Skeletal muscle cell (primary cell): ENCODE measurements at regions not wholly inside any gene's neighbourhood (a gene's known extent, or its start where the extent isn't known, plus 50 kb on each side); places are given as distances from the start of the nearest gene placed in this dataset.

Experiments used
- DNase-seq: peaks from one replicate; pipeline ENCODE4 v3.0.0-alpha.2; 2010; ENCODE audit warnings: low read depth
- H3K4me3 ChIP-seq: 2 replicates; pipeline ENCODE4 v1.5.1; 2011; ENCODE audit warnings: low read depth, mild to moderate bottlenecking, control low read depth, low read length, moderate library complexity

DNA sequence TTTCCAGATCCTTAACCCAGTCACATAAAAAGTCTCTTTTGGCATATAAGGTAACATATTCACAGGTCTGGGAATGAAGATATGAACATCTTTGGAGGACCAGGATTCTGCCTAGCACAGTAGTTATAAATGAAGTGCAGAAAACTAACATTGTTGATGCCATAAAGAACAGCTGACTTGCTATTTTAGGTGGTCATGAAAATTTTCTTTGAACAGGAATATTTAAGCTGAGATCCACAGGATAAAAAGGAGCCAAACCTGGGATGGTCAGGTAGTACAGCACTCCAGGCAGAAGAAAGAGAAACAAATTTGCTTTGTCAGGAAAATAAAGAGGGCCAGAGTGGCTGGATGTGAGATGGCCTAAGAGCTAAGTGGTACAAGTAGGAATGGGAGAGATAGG, 80.0 kb downstream of the CENPW start:
- DNase-seq: no peak
- no peak overlapping the region for H3K4me3 ChIP-seq

DNA sequence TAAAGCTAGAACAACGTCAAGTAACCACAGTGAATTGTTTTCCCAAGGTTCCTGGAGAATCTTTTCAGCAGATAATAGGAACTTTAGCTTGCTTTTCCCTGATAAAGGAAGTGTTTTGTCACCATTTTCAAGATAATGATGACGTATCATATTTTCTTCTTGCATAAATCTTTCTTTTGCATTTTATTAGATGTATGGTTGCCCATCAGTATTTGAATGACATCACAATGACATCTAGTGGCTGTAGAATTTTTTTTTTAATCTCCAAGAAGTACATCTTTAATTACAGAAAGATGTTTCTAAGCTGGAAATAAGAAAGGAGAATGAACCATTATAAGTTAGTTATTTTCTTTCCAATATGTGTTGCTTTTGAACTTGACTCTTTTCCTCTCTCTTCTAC, 83.0 kb downstream of the CENPW start:
- no peak for DNase-seq
- no peak overlapping the region for H3K4me3 ChIP-seq

DNA sequence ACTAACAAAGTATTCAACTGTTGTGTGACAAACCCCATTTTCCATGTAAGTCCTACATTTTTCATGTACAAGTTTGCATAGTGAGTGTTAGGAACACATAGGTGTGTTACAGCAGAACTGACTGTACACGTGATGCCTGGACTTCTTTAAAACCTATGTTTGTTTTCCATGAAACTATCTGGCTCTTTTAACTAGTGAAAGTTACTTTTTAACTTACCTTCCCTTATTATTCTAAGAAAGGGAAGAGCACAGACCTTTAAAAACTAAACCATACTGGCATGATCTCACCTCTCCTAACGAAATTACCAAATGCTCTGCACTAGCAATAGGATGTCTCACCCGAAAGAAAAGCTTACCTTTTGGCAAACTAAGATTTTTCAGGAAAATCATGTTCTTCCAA, 87.8 kb downstream of the CENPW start:
- H3K4me3 ChIP-seq: no peak overlapping the region
- DNase-seq: no peak

DNA sequence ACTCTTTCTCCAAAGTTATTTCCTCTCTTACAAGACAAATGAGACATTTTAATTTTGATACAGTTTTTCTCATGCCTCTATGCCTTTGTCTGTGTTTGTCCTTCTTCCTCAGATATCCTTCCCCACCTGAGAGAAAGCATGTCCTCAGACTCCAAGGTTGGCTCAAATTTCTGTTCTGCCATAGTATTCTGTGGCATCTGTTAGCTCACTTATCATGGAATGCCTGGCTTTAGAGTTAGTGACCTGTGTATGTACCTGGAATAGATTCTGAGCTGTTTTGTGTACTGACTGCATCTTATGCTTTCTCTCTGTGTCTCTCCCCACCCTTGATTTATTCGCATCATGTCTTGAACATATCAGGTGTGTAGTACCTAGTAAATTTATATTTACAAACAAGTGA, 90.0 kb downstream of the CENPW start:
- H3K4me3 ChIP-seq: no peak overlapping the region
- DNase-seq: no peak

DNA sequence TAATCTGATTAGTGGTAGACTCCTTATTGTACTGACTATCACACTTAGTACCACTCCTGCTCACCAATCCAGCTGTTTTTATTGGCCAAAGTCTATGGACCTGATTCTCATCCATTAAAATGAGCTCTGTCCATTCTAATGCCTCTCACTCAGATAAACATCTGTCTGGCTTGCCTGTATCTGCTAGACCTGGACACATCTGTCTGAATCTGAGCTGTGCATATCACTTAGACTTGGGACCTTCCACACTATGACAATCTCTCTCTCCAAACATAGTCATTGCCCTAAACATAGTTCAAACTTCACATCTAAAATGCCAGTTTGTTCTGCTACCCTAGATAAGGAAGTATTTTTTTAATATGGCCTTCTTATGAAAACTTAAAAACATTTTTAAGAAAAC, 92.6 kb downstream of the CENPW start:
- H3K4me3 ChIP-seq: no peak overlapping the region
- no peak for DNase-seq

DNA sequence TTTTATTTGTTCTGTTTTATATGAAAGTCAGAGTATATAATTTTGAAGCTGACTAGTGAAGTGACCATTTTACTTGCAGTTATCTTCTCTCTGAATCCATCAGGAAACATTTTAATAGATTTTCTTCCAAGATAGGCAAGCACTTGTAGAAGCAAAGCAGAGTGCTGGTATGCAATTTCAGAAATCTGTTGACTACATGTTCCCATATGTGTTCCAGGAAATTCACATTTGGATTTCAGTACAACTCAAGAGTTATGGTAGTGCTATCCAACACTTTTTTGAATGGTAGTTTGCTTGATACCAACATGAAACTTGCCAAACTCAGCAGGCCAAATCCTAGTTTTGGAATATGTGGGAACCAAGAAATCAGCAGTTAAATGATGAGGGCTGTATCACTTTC, 94.0 kb downstream of the CENPW start:
- H3K4me3 ChIP-seq: no peak overlapping the region
- DNase-seq: no peak

DNA sequence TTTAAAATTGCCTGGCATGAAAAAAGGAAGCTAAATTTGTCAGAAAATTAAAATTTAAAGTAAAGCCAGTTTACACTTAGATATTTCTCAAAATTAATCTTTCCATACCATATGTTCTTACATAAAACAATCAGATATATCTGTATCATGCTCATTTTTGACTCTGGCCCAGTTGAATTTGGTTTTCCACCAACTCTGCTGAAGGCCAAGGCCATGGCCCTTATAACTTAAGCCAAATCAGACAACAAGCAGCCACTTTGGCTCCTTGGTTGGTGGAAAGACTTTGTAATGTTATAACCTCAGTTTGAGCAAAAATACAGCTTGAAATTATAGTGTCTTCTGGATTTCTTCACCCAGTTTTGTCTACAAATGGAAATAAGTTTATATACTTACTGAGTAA, 97.3 kb downstream of the CENPW start:
- no peak for DNase-seq
- no peak overlapping the region for H3K4me3 ChIP-seq

DNA sequence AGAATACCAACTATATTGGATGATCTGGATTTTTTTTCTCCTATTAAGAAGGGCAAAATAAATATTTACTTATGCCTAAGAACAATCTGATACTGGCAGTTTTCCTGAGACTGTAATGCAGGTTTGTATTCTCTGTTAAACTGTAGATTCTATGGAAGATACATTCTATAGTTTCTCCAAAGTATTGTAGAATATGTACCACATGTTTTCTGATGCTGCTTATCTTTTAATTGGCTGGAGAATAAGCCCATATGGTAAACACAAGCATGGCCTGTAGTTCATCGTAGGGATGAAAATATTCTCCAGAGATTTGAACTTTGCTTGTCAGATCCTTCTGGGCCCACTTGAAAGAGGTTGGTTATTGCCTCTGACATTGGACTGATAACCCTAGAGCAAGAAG, 99.1 kb downstream of the CENPW start:
- no peak for DNase-seq
- no peak overlapping the region for H3K4me3 ChIP-seq

DNA sequence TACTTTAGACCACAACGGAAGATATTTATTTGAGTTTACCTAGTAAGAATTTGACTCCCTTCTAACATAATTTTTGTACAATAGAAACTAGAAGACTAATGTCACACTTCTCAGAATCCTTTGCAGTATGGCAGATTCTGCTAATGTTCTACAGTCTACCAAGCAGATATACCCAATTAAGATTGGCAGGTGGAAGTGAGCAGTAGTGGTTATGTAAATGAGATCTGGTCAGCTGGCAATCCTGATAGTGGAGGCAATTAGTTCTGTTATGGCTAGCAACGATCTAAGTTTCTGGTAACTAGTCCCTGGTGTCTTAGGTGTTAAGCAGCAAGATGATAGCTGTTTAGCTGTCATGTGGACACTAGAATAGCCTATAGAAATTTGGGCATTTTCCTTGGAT, 101.0 kb downstream of the CENPW start:
- no peak overlapping the region for H3K4me3 ChIP-seq
- DNase-seq: no peak

DNA sequence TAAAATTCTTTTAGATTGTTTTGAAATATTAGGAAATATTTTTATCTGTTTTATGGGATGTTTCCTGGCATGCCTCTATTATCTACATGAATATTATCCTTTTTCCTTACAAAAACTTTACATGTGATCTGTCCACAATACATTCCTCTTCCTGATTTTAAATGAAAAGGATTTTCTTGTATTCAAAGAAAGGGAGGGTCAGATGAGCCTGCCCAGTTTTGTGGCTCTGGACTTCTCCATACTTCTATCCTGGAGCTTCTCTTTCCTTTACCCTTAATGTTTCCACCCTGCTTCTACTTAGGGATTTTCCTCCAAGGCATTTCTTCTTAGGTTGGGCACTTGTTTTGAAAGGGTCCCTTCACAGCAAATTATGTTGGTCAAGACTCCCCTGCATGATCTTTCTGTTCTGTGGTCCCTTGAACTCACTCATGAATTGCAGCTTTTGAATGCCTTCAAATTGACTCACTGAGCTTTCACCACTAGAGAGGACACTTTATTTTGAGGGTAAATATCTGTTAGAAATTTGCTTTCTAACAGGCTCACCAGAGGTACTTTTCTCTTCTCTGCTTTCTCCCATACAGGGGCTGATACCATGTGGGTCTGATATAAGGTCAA, 104.9 kb downstream of the CENPW start:
- no peak overlapping the region for H3K4me3 ChIP-seq
- peak; percentile 43 for DNase-seq

DNA sequence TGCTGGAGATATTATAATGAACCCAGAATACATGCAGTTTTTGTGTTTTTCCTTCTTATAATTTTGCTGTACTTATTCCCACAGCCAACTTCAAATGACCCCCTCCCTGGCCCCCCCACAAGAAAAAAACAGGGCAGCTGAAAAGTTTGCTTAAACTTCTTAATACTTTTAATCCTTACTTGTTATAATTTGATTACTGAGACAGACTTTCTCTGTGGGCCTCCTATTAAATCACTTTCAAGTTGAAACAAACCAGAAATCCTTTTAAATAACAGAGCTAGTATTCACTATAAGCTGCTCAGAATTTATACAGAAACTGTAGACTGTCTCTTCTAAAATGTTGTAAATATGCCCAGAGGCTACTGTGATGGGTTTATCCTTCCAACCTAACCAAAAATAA, 106.3 kb downstream of the CENPW start:
- no peak overlapping the region for H3K4me3 ChIP-seq
- DNase-seq: no peak

DNA sequence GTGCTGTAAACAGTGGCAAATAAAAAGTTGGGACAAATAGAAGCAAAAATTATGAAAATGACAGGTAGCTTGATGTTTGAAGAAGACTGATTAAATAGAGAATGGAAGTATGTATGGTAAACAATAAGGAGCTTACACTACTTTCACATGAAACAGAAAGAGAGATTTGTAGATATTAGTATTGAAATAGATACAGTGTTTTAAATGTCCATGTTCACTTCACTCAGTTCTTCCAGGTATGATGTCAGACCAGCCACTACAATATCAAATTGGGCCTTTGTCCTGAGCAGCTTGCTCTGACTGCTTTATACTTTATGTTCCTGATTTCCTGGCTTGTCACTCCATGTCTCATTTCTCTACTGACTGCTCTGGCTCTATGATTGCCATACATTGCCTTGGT, 107.5 kb downstream of the CENPW start:
- H3K4me3 ChIP-seq: no peak overlapping the region
- no peak for DNase-seq

DNA sequence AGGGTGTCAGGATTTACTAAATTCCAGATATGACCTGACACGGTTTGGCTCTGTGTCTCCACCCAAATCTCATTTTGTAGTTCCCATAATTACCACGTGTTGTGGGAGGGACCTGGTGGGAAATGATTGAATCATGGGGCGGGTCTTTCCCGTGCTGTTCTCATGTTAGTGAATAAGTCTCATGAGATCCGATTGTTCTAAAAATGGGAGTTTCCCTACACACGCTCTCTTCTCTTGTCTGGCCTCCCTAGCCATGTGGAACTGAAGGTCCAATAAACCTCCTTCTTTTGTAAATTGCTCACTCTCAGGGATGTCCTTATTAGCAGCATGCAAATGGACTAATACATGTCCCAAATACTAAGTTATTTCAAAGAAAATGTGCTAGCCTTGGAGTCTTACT, 121.1 kb downstream of the CENPW start:
- H3K4me3 ChIP-seq: no peak overlapping the region
- DNase-seq: no peak

DNA sequence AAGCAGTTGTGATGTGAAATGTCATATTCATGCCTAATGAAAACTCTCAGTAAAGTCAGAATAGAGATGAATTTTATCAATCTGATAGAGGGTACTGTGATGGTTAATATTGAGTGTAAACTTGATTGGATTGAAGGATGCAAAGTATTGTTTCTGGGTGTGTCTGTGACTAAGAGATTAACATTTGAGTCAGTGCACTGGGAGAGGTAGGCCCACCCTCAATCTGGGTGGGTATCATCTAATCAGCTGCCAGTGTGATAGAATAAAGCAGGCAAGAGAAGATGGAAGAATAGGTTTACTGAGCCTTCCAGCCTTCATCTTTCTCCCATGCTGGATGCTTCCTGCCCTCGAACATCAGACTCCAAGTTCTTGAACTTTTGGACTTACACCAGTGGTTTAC, 124.3 kb downstream of the CENPW start:
- no peak overlapping the region for H3K4me3 ChIP-seq
- no peak for DNase-seq

DNA sequence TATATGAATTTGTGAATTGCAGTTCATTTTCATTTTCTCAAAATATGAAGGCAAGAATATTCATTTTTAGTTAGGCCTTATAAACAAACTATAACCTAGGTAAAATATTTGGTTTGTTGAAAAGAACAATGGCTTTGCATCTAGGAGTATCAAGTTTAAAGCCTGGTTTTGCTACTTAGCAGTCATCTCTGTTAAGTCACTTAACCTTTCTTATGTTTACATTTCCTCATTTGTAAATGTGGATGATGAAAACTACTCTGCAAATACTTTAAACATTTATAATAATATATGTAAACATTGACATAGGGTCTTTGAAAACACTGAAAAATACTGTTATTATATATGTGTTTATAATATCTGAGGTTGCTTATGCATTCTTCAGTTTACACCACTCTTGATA, 135.5 kb downstream of the CENPW start:
- H3K4me3 ChIP-seq: no peak overlapping the region
- no peak for DNase-seq

DNA sequence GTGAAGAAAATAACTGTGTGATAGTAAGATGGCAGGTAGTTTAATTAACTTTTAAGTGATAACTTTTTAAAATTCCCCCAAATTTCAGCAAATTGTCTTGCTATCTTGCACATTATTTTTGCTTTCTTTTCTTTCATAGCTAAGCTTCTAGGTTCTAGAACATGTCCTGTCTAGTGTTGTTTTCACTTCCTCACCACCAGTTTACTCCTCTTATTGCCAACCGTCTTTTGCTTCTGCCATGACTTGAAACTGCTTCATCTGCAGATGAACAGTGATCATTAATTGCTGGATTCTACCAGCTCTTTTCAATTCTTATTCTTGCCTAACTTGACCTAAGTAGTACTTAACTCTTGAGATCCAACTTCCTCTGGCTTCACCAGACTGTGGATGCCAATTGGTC, 137.8 kb downstream of the CENPW start:
- no peak overlapping the region for H3K4me3 ChIP-seq
- DNase-seq: no peak

DNA sequence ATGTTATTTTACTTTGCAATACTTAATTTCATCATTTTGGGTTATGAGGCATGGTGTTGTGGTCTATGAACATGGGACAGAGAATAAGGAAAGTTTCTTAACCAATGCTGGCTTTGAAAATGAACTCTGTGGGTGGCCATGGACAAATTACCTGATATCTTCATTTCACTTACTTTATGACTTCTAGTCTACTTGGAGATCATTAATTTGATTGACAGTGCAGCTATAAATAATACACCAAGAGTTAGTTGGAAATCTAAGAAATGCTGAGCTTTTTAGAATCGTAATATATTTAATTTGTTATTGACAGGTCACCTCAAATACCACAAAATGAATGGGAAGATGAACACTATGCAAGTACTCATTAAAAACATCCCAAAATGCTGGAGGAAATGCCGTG, 140.4 kb downstream of the CENPW start:
- no peak for DNase-seq
- H3K4me3 ChIP-seq: no peak overlapping the region

DNA sequence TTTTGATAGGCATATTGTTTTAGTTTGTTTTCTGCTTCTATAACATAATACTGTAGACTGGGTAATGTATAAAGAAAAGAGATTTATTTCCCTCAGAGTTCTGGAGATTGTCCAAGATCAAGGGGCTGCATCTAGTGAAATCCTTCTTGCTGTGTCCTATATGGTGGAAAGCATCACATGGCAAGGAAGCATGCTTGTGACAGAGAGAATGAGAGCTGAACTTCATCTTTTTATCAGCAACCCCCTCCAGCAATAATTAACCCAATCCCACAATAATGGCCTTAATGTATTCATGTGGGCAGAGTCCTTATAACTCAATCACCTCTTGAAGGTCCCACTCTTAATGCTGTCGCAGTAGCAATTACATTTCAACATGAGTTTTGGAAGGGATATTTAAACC, 141.4 kb downstream of the CENPW start:
- no peak overlapping the region for H3K4me3 ChIP-seq
- no peak for DNase-seq

DNA sequence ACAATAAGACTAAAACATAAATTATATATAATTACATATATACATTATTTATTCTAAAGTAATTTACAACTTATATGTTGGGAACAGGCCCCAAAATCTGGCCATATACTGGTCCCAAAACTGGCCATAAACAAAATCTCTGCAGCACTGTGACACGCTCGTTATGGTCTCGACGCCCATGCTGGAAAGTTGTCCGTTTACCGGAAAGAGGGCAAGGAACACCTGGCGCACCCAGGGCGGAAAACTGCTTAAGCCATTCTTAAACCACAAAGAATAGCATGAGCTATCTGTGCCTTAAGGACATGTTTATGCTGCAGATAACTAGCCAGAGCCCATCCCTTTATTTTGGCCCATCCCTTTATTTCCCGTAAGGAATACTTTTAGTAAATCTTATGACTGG, 164.9 kb downstream of the CENPW start:
- DNase-seq: no peak
- H3K4me3 ChIP-seq: no peak overlapping the region

DNA sequence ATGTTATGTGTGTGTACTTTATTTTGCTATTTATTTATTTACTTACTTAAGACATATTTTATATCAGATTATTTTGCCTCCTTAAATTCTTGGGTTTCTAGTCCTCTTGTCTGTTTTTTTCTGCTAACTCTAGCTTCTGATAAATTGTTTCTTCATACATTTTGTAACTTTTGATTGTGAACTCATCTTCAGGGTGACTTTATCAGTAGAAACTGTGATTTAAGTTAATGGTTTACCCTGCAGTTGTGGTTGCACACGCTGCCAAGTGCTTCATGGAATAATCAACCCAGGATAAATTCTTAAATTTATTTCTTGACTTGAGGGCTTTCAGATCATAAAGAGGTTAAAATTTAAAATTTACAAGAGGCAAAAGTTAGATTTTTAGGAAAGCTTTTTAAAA, 173.3 kb downstream of the CENPW start:
- DNase-seq: no peak
- no peak overlapping the region for H3K4me3 ChIP-seq

DNA sequence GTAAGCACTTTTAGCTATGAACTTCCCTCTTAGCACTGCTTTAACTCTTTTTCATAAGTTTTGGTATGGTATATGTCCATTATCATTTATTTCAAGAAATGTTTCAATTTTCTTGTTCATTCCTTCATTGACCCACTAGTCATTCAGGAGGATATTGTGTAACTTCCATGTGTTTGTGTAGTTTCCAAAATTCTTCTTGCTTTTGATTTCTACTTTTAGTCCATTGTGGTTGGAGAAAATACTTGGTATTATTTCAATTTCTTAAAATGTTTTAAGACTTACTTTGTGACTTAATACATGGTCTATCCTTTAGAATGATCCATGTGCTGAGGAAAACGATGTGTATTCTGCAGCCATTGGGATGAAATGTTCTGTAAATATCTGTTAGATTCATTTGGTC, 176.5 kb downstream of the CENPW start:
- DNase-seq: no peak
- no peak overlapping the region for H3K4me3 ChIP-seq

DNA sequence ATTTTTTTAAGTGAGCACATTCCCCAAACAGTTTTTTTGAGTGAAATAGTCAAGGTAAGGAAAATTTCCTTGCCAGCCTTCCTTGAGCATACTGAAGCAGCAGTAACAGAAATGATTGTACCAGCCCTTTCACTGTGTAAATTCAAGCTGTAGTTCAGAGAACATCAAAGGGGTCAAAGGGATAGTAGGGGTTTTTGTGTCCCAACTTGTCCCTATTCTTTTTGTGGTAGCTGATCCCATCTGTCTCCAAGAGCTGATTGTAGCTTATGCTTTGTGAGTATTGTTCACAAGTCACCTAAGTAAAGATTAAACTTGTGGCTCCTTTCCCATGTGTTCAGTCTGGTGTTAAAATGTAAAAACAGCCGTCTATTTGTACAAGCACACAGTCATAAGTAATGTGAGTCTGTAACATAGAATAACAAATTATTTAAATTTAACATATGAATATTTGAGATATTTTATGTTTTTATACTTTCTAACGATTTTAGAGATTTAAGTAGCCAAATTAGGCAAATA, 185.0 kb downstream of the CENPW start:
- no peak overlapping the region for H3K4me3 ChIP-seq
- no peak for DNase-seq
